Hepatocyte (in vitro differentiated cells): ENCODE measurements at regions not wholly inside any gene's neighbourhood (a gene's known extent, or its start where the extent isn't known, plus 50 kb on each side); places are given as distances from the start of the nearest gene placed in this dataset.

Source experiments
- CTCF ChIP-seq: fragments of 200-600 bp; sonication (generic); IDR thresholded peaks from 2 replicates; pipeline ENCODE4 v1.5.1; 2016; ENCODE audit warnings: antibody characterized with exemption, mild to moderate bottlenecking; ENCODE audit not compliant: poor library complexity
- EZH2 ChIP-seq: fragments of 200-600 bp; sonication (generic); IDR thresholded peaks from 2 replicates; pipeline ENCODE4 v1.6.1; 2016; ENCODE audit warnings: antibody characterized with exemption, mild to moderate bottlenecking, borderline replicate concordance
- EZH2phosphoT487 ChIP-seq: fragments of 200-600 bp; sonication (generic); IDR thresholded peaks from one replicate; pipeline ENCODE4 v1.6.1; 2018; ENCODE audit warnings: antibody characterized with exemption, mild to moderate bottlenecking, low read depth, moderate library complexity; ENCODE audit not compliant: unreplicated experiment, severe bottlenecking

DNA sequence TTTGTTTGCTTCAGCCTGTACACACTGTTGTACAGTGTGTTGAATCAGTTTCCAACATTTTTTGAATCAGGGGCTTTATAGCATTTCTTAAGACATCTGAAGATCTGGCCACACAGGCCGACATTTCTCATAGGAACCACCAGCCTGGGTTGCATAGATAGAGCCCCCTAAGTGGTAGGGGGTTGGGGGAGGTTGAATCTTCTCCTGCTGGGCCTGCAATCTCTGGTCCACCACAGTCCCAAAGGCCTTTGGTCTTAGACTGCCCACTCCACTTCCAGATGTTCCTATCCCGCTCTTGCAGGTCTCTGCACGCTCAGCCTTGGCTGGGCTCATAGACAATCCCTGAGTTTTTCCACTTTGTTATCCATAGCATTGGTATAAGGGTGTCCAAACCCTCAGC is 75.4 kb upstream of the HABP2 start:
- TF ChIP-seq CTCF, result no peak
- no peak for TF ChIP-seq EZH2
- no peak for TF ChIP-seq EZH2phosphoT487
